GM10248 (cell line): ENCODE measurements at regions not wholly inside any gene's neighbourhood (a gene's known extent, or its start where the extent isn't known, plus 50 kb on each side); places are given as distances from the start of the nearest gene placed in this dataset.

ENCODE experiments used
- CTCF ChIA-PET: fragments of 300-600 bp; sonication (Branson Sonifier 250); formaldehyde crosslinking; extraction: SDS; loops from one replicate; lab custom pipeline; 2021; ENCODE audit warnings: antibody characterized with exemption; lab: Yijun Ruan, JAX
- POLR2A ChIA-PET: fragments of 350-650 bp; sonication (Branson Sonifier 250); formaldehyde crosslinking; extraction: SDS; loops from one replicate; lab custom pipeline; 2020; ENCODE audit warnings: antibody characterized with exemption; lab: Yijun Ruan, JAX
- DNase-seq: peaks from one replicate; pipeline ENCODE4 v3.0.0; 2012; ENCODE audit errors: extremely low spot score
- CTCF ChIP-seq: IDR thresholded peaks from 2 replicates; pipeline ENCODE4 v1.5.1; 2012; ENCODE audit warnings: mild to moderate bottlenecking, low read depth; ENCODE audit errors: extremely low read depth, missing control alignments, control extremely low read depth

GRCh38 chr2:160550048-160550447 lies 56.4 kb upstream of the RBMS1 start:
- DNase-seq = no peak
- CTCF ChIA-PET = interaction anchor here (0.9 kb wide), 1 partner anchor 100 kb away, joined by 3 read pairs; no protein-coding TSS in a partner anchor
- no peak for TF ChIP-seq CTCF
- POLR2A ChIA-PET = no interaction called here

GRCh38 chr2:160551259-160551658 lies 57.7 kb upstream of the RBMS1 start:
- CTCF ChIA-PET = no interaction called here
- POLR2A ChIA-PET = no interaction called here
- no peak for TF ChIP-seq CTCF
- DNase-seq = no peak

- TF ChIP-seq CTCF = no peak
- DNase-seq = no peak
- CTCF ChIA-PET = no interaction called here
- POLR2A ChIA-PET = no interaction called here
These were observed 61.9 kb upstream of the RBMS1 start for GRCh38 chr2:160555420-160556071.

DNA sequence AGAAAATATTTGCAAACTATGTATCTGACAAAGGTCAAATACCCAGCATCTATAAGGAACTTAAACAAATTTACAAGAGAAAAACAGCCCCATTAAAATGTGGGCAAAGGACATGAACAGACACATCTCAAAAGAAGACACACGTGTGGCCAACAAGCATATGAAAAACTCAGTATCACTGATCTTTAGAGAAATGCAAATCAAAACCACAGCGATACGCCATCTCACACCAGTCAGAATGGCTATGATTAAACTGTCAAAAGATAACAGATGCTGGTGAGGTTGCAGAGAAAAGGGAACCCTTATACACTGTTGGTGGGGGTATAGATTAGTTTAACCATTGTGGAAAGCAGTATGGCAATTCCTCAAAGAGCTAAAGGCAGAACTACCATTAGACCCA lies 64.3 kb upstream of the RBMS1 start:
- no peak for TF ChIP-seq CTCF
- ChIA-PET CTCF (interaction anchor here (1.0 kb wide), 1 partner anchor 12 kb away, joined by 3 read pairs; no protein-coding TSS in a partner anchor), POLR2A (no interaction called here)

GRCh38 chr2:160558531-160558930 lies 64.9 kb upstream of the RBMS1 start:
- ChIA-PET POLR2A (no interaction called here), CTCF (interaction anchor here (1.0 kb wide), 1 partner anchor 13 kb away, joined by 3 read pairs; no protein-coding TSS in a partner anchor)
- DNase-seq = no peak
- no peak for TF ChIP-seq CTCF

More for the DNA sequence above, 64.3 kb upstream of the RBMS1 start:
- no peak for DNase-seq

DNA sequence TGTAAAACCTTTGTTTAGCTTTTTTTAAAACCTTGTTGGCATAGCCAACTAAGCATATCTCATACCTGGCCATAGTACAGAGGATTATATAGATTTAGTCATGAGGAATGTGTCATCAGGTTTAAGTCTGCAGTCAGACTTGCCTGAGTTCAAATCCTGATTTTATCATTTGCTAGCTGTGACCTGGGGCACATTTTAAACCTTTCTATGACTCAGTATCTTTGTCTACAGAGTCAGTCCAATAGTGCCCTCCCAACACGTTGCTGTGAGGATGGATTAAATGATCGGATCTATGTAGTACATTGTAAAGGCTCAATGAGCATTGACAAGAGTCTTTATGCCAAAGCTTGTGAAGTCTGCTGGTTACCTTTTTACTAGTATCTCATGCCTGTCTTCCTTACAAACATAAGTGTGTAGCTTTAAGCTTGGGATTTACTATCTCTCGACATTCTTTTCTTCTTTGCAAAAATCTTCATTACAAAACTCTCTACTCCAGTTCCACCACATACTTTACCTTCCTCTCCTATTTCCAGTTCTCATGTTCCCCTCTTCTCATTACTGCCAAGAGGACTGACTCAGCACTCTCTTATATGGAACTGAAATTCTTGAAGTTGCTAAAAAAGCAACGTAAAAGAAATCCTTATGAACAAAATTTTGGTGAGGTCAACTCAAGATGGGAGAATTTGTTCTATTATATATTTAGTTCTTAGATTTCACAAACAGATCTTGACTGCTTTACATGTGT lies 68.1 kb upstream of the RBMS1 start:
- CTCF ChIA-PET = interaction anchor here (1.3 to 2.9 kb wide), 2 partner anchors 9 to 14 kb away, joined by 3 to 11 read pairs; no protein-coding TSS in a partner anchor
- POLR2A ChIA-PET = no interaction called here
- no peak for DNase-seq
- no peak for TF ChIP-seq CTCF
